IMR-90 (cell line): ENCODE measurements at regions not wholly inside any gene's neighbourhood (a gene's known extent, or its start where the extent isn't known, plus 50 kb on each side); places are given as distances from the start of the nearest gene placed in this dataset.

ENCODE experiments used
- BHLHE40 ChIP-seq: fragments of 150-350 bp; IDR thresholded peaks from 2 replicates; pipeline ENCODE4 v1.6.1; 2016; ENCODE audit warnings: mild to moderate bottlenecking, low read depth, low read length
- CEBPB ChIP-seq: IDR thresholded peaks from 2 replicates; pipeline ENCODE4 v1.6.1; 2012; ENCODE audit warnings: low read depth, low read length, improper control_type of control experiment
- MAFK ChIP-seq: IDR thresholded peaks from 2 replicates; pipeline ENCODE4 v1.6.1; 2012; ENCODE audit warnings: low read depth, low read length, improper control_type of control experiment
- MAZ ChIP-seq: IDR thresholded peaks from 2 replicates; pipeline ENCODE4 v1.6.1; 2012; ENCODE audit warnings: low read depth, mild to moderate bottlenecking, low read length, improper control_type of control experiment, moderate library complexity, borderline replicate concordance
- NFE2L2 ChIP-seq: fragments of 150-350 bp; IDR thresholded peaks from 2 replicates; pipeline ENCODE4 v1.6.1; 2016; ENCODE audit warnings: low read depth, mild to moderate bottlenecking, low read length
- POLR2A ChIP-seq: IDR thresholded peaks from 2 replicates; pipeline ENCODE4 v1.6.1; 2012; ENCODE audit warnings: mild to moderate bottlenecking, low read depth, low read length
- RAD21 ChIP-seq: IDR thresholded peaks from 2 replicates; pipeline ENCODE4 v1.6.1; 2012; ENCODE audit warnings: low read length, improper control_type of control experiment
- RCOR1 ChIP-seq: IDR thresholded peaks from 2 replicates; pipeline ENCODE4 v1.6.1; 2012; ENCODE audit warnings: mild to moderate bottlenecking, low read length, improper control_type of control experiment; ENCODE audit not compliant: insufficient replicate concordance
- RFX5 ChIP-seq: IDR thresholded peaks from 2 replicates; pipeline ENCODE4 v1.8.0; 2012; ENCODE audit warnings: low read depth, mild to moderate bottlenecking, low read length, moderate library complexity
- SMC3 ChIP-seq: fragments of 150-350 bp; IDR thresholded peaks from 2 replicates; pipeline ENCODE4 v1.6.1; 2016; ENCODE audit warnings: low read depth, mild to moderate bottlenecking, antibody characterized with exemption, low read length, moderate library complexity
- USF2 ChIP-seq: fragments of 150-350 bp; IDR thresholded peaks from 2 replicates; pipeline ENCODE4 v1.6.1; 2017; ENCODE audit warnings: mild to moderate bottlenecking, antibody characterized with exemption, low read length, low read depth
- TF ChIP-seq, protein P1 (sequence below): conservative IDR thresholded peaks from 2 replicates; pipeline ENCODE4 v1.5.1; 2012; ENCODE audit warnings: mild to moderate bottlenecking, low read depth, low read length, improper control_type of control experiment
- TF ChIP-seq, protein P2 (sequence below): fragments of 150-350 bp; IDR thresholded peaks from 2 replicates; pipeline ENCODE4 v1.6.1; 2016; ENCODE audit warnings: low read depth, mild to moderate bottlenecking, low read length, moderate library complexity, borderline replicate concordance

DNA sequence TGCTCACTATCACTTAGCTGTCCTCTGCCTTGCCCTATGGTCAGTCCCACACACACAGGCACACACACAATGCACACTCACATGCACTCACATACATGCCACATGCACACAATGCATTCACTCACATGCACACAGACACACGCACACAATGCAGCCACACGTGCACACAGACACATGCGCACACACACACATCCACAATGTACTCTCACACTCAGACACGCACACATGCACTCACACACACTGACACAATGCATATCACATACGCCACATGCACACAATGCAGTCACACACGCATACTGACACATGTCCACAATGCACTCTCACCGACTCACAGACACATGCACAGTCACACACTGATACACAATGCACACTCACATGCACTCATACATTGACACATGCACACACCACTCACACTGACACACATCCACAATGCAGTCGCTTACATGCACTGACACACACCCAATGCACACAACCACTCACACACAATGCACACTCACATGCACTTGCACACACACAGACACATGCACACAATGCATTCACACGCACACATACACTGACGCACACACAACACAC lies 99.7 kb downstream of the ENGASE start:
- TF ChIP-seq POLR2A (no peak), MAFK (no peak), NFE2L2 (no peak), RAD21 (no peak), RFX5 (no peak), CEBPB (no peak), USF2 (no peak), SMC3 (no peak), RCOR1 (no peak), BHLHE40 (no peak), MAZ (no peak)
- TF ChIP-seq, protein P1, sequence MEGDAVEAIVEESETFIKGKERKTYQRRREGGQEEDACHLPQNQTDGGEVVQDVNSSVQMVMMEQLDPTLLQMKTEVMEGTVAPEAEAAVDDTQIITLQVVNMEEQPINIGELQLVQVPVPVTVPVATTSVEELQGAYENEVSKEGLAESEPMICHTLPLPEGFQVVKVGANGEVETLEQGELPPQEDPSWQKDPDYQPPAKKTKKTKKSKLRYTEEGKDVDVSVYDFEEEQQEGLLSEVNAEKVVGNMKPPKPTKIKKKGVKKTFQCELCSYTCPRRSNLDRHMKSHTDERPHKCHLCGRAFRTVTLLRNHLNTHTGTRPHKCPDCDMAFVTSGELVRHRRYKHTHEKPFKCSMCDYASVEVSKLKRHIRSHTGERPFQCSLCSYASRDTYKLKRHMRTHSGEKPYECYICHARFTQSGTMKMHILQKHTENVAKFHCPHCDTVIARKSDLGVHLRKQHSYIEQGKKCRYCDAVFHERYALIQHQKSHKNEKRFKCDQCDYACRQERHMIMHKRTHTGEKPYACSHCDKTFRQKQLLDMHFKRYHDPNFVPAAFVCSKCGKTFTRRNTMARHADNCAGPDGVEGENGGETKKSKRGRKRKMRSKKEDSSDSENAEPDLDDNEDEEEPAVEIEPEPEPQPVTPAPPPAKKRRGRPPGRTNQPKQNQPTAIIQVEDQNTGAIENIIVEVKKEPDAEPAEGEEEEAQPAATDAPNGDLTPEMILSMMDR = no peak
- TF ChIP-seq, protein P2, sequence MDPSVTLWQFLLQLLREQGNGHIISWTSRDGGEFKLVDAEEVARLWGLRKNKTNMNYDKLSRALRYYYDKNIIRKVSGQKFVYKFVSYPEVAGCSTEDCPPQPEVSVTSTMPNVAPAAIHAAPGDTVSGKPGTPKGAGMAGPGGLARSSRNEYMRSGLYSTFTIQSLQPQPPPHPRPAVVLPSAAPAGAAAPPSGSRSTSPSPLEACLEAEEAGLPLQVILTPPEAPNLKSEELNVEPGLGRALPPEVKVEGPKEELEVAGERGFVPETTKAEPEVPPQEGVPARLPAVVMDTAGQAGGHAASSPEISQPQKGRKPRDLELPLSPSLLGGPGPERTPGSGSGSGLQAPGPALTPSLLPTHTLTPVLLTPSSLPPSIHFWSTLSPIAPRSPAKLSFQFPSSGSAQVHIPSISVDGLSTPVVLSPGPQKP = no peak
